IMR-90 (cell line): ENCODE measurements at regions not wholly inside any gene's neighbourhood (a gene's known extent, or its start where the extent isn't known, plus 50 kb on each side); places are given as distances from the start of the nearest gene placed in this dataset.

Source experiments
- ATAC-seq: fragments of 200-7000 bp; cut with Tn5 transposase; 2 replicates; pipeline ENCODE4 v1.9.1; 2020; ENCODE audit warnings: low read depth, mild to moderate bottlenecking, moderate library complexity
- BruUV-seq: library from RNA; stranded (reverse); fragments of 400-500 nt; replicated peaks from 2 replicates; lab custom pipeline; 2021; lab: Mats Ljungman, UMichigan
- CTCF ChIA-PET: fragments of 300-600 bp; formaldehyde crosslinking; extraction: SDS; loops from one replicate; lab custom pipeline; 2021; ENCODE audit warnings: antibody characterized with exemption; lab: Yijun Ruan, JAX
- POLR2A ChIA-PET: fragments of 300-600 bp; sonication (Branson Sonifier 250); formaldehyde crosslinking; loops from one replicate; lab custom pipeline; 2022; ENCODE audit warnings: antibody characterized with exemption; ENCODE audit not compliant: unreplicated experiment; lab: Charles Lee
- DNase-seq: peaks from one replicate; pipeline ENCODE4 v3.0.0; 2013
- H2AFZ ChIP-seq: replicated peaks from 2 replicates; pipeline ENCODE3; 2013; ENCODE audit warnings: low read length, mild to moderate bottlenecking; ENCODE audit not compliant: poor library complexity
- H2AK5ac ChIP-seq: 2 replicates; pipeline ENCODE4 v1.6.1; 2013; ENCODE audit warnings: low read depth, low read length, inconsistent platforms
- H2AK9ac ChIP-seq: replicated peaks from 2 replicates; pipeline ENCODE3; 2013; ENCODE audit warnings: mild to moderate bottlenecking, low read depth, low read length, moderate library complexity; ENCODE audit not compliant: poor library complexity
- H2BK120ac ChIP-seq: 2 replicates; pipeline ENCODE4 v1.6.1; 2013; ENCODE audit warnings: low read depth, low read length, inconsistent platforms
- H2BK15ac ChIP-seq: 3 replicates; pipeline ENCODE4 v1.6.1; 2013; ENCODE audit warnings: low read depth, low read length, inconsistent platforms
- H2BK20ac ChIP-seq: 2 replicates; pipeline ENCODE4 v1.6.1; 2013; ENCODE audit warnings: low read depth, mild to moderate bottlenecking, inconsistent platforms, low read length, moderate library complexity
- H2BK5ac ChIP-seq: 2 replicates; pipeline ENCODE4 v1.6.1; 2013; ENCODE audit warnings: mild to moderate bottlenecking, low read depth, low read length, inconsistent platforms; ENCODE audit not compliant: poor library complexity, severe bottlenecking
- H3K14ac ChIP-seq: replicated peaks from 2 replicates; pipeline ENCODE4 v1.6.1; 2013; ENCODE audit warnings: low read depth, low read length, inconsistent platforms
- H3K18ac ChIP-seq: 2 replicates; pipeline ENCODE4 v1.6.1; 2013; ENCODE audit warnings: low read depth, low read length, control low read depth
- H3K23ac ChIP-seq: 2 replicates; pipeline ENCODE4 v1.6.1; 2013; ENCODE audit warnings: low read depth, low read length, inconsistent platforms
- H3K27ac ChIP-seq: 2 replicates; pipeline ENCODE4 v1.5.1; 2013; ENCODE audit warnings: mild to moderate bottlenecking, control low read depth, low read length; ENCODE audit not compliant: insufficient read depth
- H3K27me3 ChIP-seq: 2 replicates; pipeline ENCODE4 v1.6.1; 2013; ENCODE audit warnings: low read length; ENCODE audit not compliant: control insufficient read depth, insufficient read depth
- H3K36me3 ChIP-seq: 2 replicates; pipeline ENCODE4 v1.6.1; 2013; ENCODE audit warnings: low read length, mixed read lengths; ENCODE audit not compliant: control insufficient read depth, insufficient read depth
- H3K4ac ChIP-seq: 2 replicates; pipeline ENCODE4 v1.6.1; 2013; ENCODE audit warnings: low read depth, low read length, inconsistent platforms
- H3K4me1 ChIP-seq: 2 replicates; pipeline ENCODE4 v1.6.1; 2013; ENCODE audit warnings: low read length, mixed read lengths; ENCODE audit not compliant: control insufficient read depth, insufficient read depth
- H3K4me2 ChIP-seq: 2 replicates; pipeline ENCODE4 v1.6.1; 2013; ENCODE audit warnings: low read depth, mild to moderate bottlenecking, control low read depth, low read length, moderate library complexity
- H3K4me3 ChIP-seq: 2 replicates; pipeline ENCODE4 v1.5.1; 2013; ENCODE audit warnings: low read depth, mild to moderate bottlenecking, control low read depth, low read length, moderate library complexity; ENCODE audit not compliant: insufficient read depth
- H3K56ac ChIP-seq: 2 replicates; pipeline ENCODE4 v1.6.1; 2013; ENCODE audit warnings: low read length, inconsistent platforms; ENCODE audit not compliant: insufficient read depth; ENCODE audit errors: extremely low read depth
- H3K79me1 ChIP-seq, 2 experiments: 2 replicates each; pipeline ENCODE4 v1.6.1; 2013; ENCODE audit warnings: low read length in 2 of 2, inconsistent platforms in 1 of 2, low read depth in 1 of 2
- H3K9ac ChIP-seq: 2 replicates; pipeline ENCODE4 v1.6.1; 2013; ENCODE audit warnings: low read depth, low read length, control low read depth
- H3K9me1 ChIP-seq: 2 replicates; pipeline ENCODE4 v1.6.1; 2013; ENCODE audit warnings: low read length, inconsistent platforms; ENCODE audit not compliant: insufficient read depth
- H3K9me3 ChIP-seq: 2 replicates; pipeline ENCODE4 v1.6.1; 2013; ENCODE audit warnings: low read length; ENCODE audit not compliant: control insufficient read depth, insufficient read depth
- H4K20me1 ChIP-seq: 2 replicates; pipeline ENCODE4 v1.6.1; 2013; ENCODE audit warnings: low read length, inconsistent platforms; ENCODE audit not compliant: insufficient read depth
- H4K5ac ChIP-seq: 2 replicates; pipeline ENCODE4 v1.6.1; 2013; ENCODE audit warnings: mild to moderate bottlenecking, low read depth, low read length, control low read depth
- H4K8ac ChIP-seq, 2 experiments: 2 replicates each; pipeline ENCODE4 v1.6.1; 2013; ENCODE audit warnings: low read depth in 2 of 2, low read length in 2 of 2, control low read depth in 1 of 2, inconsistent platforms in 1 of 2
- H4K91ac ChIP-seq: 2 replicates; pipeline ENCODE4 v1.6.1; 2013; ENCODE audit warnings: low read depth, low read length, inconsistent platforms; ENCODE audit not compliant: insufficient read depth
- CHD1 ChIP-seq: IDR thresholded peaks from 2 replicates; pipeline ENCODE4 v1.6.1; 2012; ENCODE audit warnings: low read depth, low read length, improper control_type of control experiment
- FOS ChIP-seq: fragments of 150-350 bp; IDR thresholded peaks from 2 replicates; pipeline ENCODE4 v1.6.1; 2016; ENCODE audit warnings: low read depth, low read length
- MAFK ChIP-seq: IDR thresholded peaks from 2 replicates; pipeline ENCODE4 v1.6.1; 2012; ENCODE audit warnings: low read depth, low read length, improper control_type of control experiment
- POLR2A ChIP-seq: IDR thresholded peaks from 2 replicates; pipeline ENCODE4 v1.6.1; 2012; ENCODE audit warnings: mild to moderate bottlenecking, low read depth, low read length
- RFX5 ChIP-seq: IDR thresholded peaks from 2 replicates; pipeline ENCODE4 v1.8.0; 2012; ENCODE audit warnings: low read depth, mild to moderate bottlenecking, low read length, moderate library complexity
- WGBS, 2 experiments: methylation state at CpG; one replicate each; pipeline versions ENCODE4 v1.1.5 to v1.1.7; 2013; ENCODE audit warnings: missing lambda C conversion rate in 2 of 2; ENCODE audit not compliant: insufficient read length in 1 of 2; ENCODE audit errors: extremely low coverage in 2 of 2; 5-methylcytosine and 5-hydroxymethylcytosine counted together
- dilution Hi-C: fragments of 300-500 bp; cut with HindIII; formaldehyde crosslinking; loops from one replicate; pipeline ENCODE4 v1.14.3; 2018; ENCODE audit warnings: low sequenced_read_pairs; ENCODE audit not compliant: unreplicated experiment
- in situ Hi-C: fragments of 300-500 bp; cut with MboI; formaldehyde crosslinking; loops from 3 replicates; pipeline ENCODE4 v1.14.3; 2019; ENCODE audit warnings: low sequenced_read_pairs, inconsistent platforms, mixed read lengths
- intact Hi-C: fragments of 100-400 bp; cut with micrococcal nuclease; formaldehyde crosslinking; loops from 2 replicates; pipeline ENCODE4 v1.10.0; 2022

DNA sequence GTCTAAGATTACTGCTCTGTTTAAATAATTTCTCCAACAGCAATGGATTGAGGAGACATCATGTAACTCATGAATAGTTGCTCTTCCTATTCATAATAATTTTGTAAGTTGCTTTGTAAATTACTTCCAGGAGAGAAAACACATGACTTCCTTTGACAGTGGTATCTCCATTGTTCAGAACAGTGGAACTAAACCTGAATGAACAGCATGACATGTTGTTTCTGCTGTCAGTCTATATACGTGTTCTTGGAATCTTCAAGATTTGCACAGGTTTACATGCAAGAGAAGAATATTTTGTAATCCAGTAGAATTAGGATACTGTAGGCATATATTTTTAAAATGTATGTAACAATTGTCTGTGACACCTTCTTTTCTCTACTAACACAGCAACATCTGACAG is 618.8 kb upstream of the GRID2 start:
- Histone ChIP-seq H3K4me1 (no peaks in the 10 kb centered on the region), H2AFZ (no peak overlapping the region), H3K9ac (no peak overlapping the region), H2AK9ac (no peak overlapping the region), H2BK15ac (no peak overlapping the region), H4K91ac (no peak overlapping the region), H3K27me3 (no peaks in the 10 kb centered on the region), H3K56ac (no peak overlapping the region), H3K4me3 (no peak overlapping the region), H3K4ac (no peak overlapping the region), H3K18ac (no peak overlapping the region), H3K9me3 (no peaks in the 10 kb centered on the region), H2AK5ac (no peak overlapping the region), H3K23ac (no peak overlapping the region), H3K27ac (no peak overlapping the region), H2BK20ac (no peak overlapping the region), H3K14ac (no peak overlapping the region), H3K4me2 (no peak overlapping the region), H4K20me1 (no peaks in the 10 kb centered on the region), H2BK5ac (no peak overlapping the region), H4K5ac (no peak overlapping the region), H4K8ac (no peak overlapping the region), H3K9me1 (no peaks in the 10 kb centered on the region), H2BK120ac (no peak overlapping the region), H3K79me1 (no peaks in the 10 kb centered on the region), H3K36me3 (no peaks in the 10 kb centered on the region)
- BruUV-seq: no TSS peak
- no peak for TF ChIP-seq RFX5
- TF ChIP-seq CHD1: no peak
- TF ChIP-seq POLR2A: no peak
- no peak for TF ChIP-seq FOS
- no peak for TF ChIP-seq MAFK
- ATAC-seq (no peak), DNase-seq (no peak)
- WGBS, 2 experiments: no CpG with 5 or more reads among the region's 1 CpG
- CTCF ChIA-PET: no interaction called here
- in situ Hi-C loops: no loop called here
- POLR2A ChIA-PET: no interaction called here
- intact Hi-C loops: no loop called here
- dilution Hi-C loops: no loop called here
